Activated T-cell treated with anti-CD3 and anti-CD28 coated beads, Interleukin-2, amount 50 U/mL, for 24 hours (primary cell): ENCODE measurements at regions not wholly inside any gene's neighbourhood (a gene's known extent, or its start where the extent isn't known, plus 50 kb on each side); places are given as distances from the start of the nearest gene placed in this dataset.

Source experiments
- DNase-seq: peaks from one replicate; pipeline ENCODE4 v3.0.0-alpha.2; 2020
- H3K27ac Mint-ChIP-seq: 2 replicates; pipeline ENCODE4 v1.8.0; 2020; ENCODE audit warnings: mild to moderate bottlenecking, mixed read lengths
- H3K27me3 Mint-ChIP-seq: 2 replicates; pipeline ENCODE4 v1.8.0; 2020; ENCODE audit warnings: mixed read lengths
- H3K36me3 Mint-ChIP-seq: 2 replicates; pipeline ENCODE4 v1.8.0; 2020; ENCODE audit warnings: low read depth, mixed read lengths
- H3K4me1 Mint-ChIP-seq: 2 replicates; pipeline ENCODE4 v1.8.0; 2020; ENCODE audit warnings: low read depth, mixed read lengths
- H3K4me3 Mint-ChIP-seq: 2 replicates; pipeline ENCODE4 v1.8.0; 2020; ENCODE audit warnings: mild to moderate bottlenecking, moderate library complexity, mixed read lengths
- H3K9me3 Mint-ChIP-seq: 2 replicates; pipeline ENCODE4 v1.8.0; 2020; ENCODE audit warnings: mixed read lengths

- Mint-ChIP-seq H3K4me1 (no peaks in the 10 kb centered on the region), H3K36me3 (no peaks in the 10 kb centered on the region), H3K27me3 (peaks cover 9% of the 10 kb centered on the region), H3K27ac (no peak overlapping the region), H3K4me3 (no peak overlapping the region), H3K9me3 (peaks cover 2% of the 10 kb centered on the region)
- DNase-seq, result no peak
These were observed 264.6 kb downstream of the QKI start for GRCh38 chr6:163679012-163679660.

GRCh38 chr6:163675611-163676010, 261.1 kb downstream of the QKI start:
- Mint-ChIP-seq H3K9me3 (no peaks in the 10 kb centered on the region), H3K27me3 (peaks cover 7% of the 10 kb centered on the region), H3K4me1 (no peaks in the 10 kb centered on the region), H3K27ac (no peak overlapping the region), H3K36me3 (no peaks in the 10 kb centered on the region), H3K4me3 (no peak overlapping the region)
- DNase-seq, result no peak

DNA sequence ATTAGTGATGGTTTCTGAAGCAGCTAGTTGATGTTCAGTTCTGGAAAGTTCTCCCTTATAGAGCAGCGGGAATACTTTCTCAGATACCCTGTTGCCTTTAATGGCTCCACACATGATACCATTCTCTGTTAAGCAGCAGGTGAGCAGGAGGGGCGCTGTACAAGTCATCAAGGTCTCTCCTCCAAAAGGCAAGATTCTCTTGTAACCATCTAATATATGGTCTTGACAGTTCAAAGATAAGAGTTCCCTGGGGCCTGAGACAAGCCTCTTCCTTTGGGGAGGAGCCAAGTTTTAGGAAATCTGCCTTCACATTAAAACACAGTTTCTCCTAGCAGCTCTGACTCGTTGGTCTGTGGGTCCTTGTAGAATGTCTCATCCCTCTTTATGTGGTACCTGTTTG, 258.2 kb downstream of the QKI start:
- Mint-ChIP-seq H3K27me3 (peaks cover 7% of the 10 kb centered on the region), H3K4me3 (no peak overlapping the region), H3K36me3 (no peaks in the 10 kb centered on the region), H3K27ac (no peak overlapping the region), H3K4me1 (peaks cover 5% of the 10 kb centered on the region), H3K9me3 (no peaks in the 10 kb centered on the region)
- DNase-seq, result no peak

- H3K4me1 Mint-ChIP-seq, result peaks cover 12% of the 10 kb centered on the region
- H3K9me3 Mint-ChIP-seq, result no peaks in the 10 kb centered on the region
- H3K4me3 Mint-ChIP-seq, result no peak overlapping the region
- H3K27me3 Mint-ChIP-seq, result peaks cover 7% of the 10 kb centered on the region
- no peak for DNase-seq
- H3K36me3 Mint-ChIP-seq, result no peaks in the 10 kb centered on the region
- H3K27ac Mint-ChIP-seq, result no peak overlapping the region
These were observed 257.3 kb downstream of the QKI start for GRCh38 chr6:163671791-163672190.

DNA sequence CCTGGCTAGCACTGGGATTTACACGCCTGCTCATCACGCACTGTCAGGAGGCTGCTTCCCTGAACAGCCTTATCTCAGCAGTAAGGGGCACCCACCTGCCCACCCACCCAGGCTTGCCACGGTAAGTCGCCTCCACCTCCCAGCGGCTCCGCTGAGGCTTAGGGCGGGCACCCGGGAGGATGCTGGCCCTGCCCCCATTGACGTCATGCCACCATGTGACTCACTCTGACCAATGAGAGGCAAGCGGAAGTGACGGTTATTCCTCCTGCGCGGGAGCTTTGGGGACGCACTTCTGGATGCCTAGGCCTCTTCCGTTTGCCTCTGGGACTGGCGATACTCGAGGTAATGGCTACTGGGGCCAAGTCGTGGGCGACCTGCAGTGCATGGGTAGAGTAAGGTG, 256.8 kb downstream of the QKI start:
- Mint-ChIP-seq H3K9me3 (no peaks in the 10 kb centered on the region), H3K4me1 (peaks cover 12% of the 10 kb centered on the region), H3K27me3 (peaks cover 7% of the 10 kb centered on the region), H3K36me3 (no peaks in the 10 kb centered on the region), H3K4me3 (no peak overlapping the region), H3K27ac (no peak overlapping the region)
- DNase-seq, result no peak

- H3K9me3 Mint-ChIP-seq, result no peaks in the 10 kb centered on the region
- H3K27me3 Mint-ChIP-seq, result peaks cover 7% of the 10 kb centered on the region
- no peak for DNase-seq
- no peak overlapping the region for H3K4me3 Mint-ChIP-seq
- H3K27ac Mint-ChIP-seq, result no peak overlapping the region
- H3K4me1 Mint-ChIP-seq, result peaks cover 12% of the 10 kb centered on the region
- no peaks in the 10 kb centered on the region for H3K36me3 Mint-ChIP-seq
These were observed 255.8 kb downstream of the QKI start for GRCh38 chr6:163670336-163670735.

DNA sequence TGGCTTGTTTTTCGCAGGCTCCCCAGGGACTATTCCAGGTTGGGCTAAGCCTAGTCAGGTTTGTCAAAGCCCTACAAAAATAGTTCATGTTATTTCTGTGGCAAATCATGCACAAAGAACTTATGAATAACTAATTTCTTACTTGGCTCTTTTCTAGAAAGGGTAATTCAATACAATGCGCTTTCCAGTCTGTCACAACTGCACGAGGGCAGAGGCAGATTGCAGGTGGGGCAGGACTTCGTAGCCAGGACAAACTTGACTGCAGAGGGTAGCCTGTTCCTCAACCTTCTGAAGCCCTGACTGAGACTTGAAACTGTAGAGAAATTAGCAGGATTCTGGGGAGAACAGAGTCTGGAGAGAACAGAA, 253.5 kb downstream of the QKI start:
- H3K4me3 Mint-ChIP-seq, result no peak overlapping the region
- no peaks in the 10 kb centered on the region for H3K36me3 Mint-ChIP-seq
- H3K4me1 Mint-ChIP-seq, result peaks cover 12% of the 10 kb centered on the region
- H3K27ac Mint-ChIP-seq, result no peak overlapping the region
- DNase-seq, result no peak
- H3K27me3 Mint-ChIP-seq, result peaks cover 3% of the 10 kb centered on the region
- H3K9me3 Mint-ChIP-seq, result no peaks in the 10 kb centered on the region

DNA sequence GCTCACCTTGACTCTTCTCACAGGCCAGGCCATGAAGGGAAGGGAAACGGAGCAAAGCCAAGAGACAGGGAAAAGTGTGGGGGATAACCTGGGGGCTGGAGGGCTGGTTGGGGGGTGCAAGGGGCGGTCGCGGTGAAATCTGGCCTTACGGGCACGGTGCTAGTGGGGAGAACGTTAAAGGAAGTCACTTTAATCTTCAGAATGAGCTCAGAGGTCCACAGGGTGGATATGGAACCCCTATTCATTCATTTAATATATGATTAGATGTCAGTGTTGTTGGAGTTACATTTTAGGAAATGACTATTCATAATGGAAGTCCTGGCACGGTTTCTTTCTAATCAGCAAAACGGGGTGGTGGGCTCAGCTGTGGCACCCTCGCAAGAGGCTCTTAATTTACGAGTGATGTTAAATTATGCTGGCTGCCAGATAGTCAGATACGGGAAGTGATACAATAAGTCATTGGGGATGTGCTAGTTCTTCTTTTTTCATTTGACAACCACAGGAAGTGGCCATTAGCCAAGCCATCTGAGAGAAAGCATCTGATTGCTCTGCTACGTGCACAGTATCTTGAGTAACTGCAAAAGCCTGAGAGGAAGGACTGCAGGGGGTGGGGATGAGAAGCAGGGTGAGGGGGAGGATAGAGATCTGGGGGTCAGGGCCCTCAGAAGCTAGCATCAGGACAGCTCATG, 253.0 kb downstream of the QKI start:
- H3K27me3 Mint-ChIP-seq, result peaks cover 2% of the 10 kb centered on the region
- no peaks in the 10 kb centered on the region for H3K9me3 Mint-ChIP-seq
- H3K36me3 Mint-ChIP-seq, result no peaks in the 10 kb centered on the region
- H3K4me1 Mint-ChIP-seq, result peaks cover 12% of the 10 kb centered on the region
- no peak overlapping the region for H3K4me3 Mint-ChIP-seq
- no peak overlapping the region for H3K27ac Mint-ChIP-seq
- DNase-seq, result no peak

DNA sequence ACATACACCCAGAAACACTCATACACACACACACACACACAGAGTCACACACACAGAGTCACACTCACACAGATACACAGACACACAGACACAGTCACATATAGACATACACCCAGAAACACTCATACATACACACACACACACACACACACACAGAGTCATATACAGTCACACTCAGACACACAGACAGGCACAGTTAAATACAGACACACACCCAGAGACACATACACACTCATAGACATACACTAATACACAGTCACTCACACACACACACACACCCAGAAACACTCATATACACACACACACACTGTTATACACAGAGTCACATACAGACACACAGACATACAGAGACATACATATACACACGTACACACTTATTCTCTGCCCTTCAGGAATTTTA, 250.9 kb downstream of the QKI start:
- no peak overlapping the region for H3K4me3 Mint-ChIP-seq
- H3K27ac Mint-ChIP-seq, result no peak overlapping the region
- H3K4me1 Mint-ChIP-seq, result peaks cover 12% of the 10 kb centered on the region
- DNase-seq, result no peak
- H3K27me3 Mint-ChIP-seq, result peaks cover 12% of the 10 kb centered on the region
- no peaks in the 10 kb centered on the region for H3K9me3 Mint-ChIP-seq
- H3K36me3 Mint-ChIP-seq, result no peaks in the 10 kb centered on the region

GRCh38 chr6:163663575-163663974, 249.1 kb downstream of the QKI start:
- H3K27ac Mint-ChIP-seq, result no peak overlapping the region
- H3K4me1 Mint-ChIP-seq, result peaks cover 12% of the 10 kb centered on the region
- H3K4me3 Mint-ChIP-seq, result no peak overlapping the region
- H3K27me3 Mint-ChIP-seq, result peaks cover 27% of the 10 kb centered on the region
- H3K36me3 Mint-ChIP-seq, result no peaks in the 10 kb centered on the region
- no peaks in the 10 kb centered on the region for H3K9me3 Mint-ChIP-seq
- no peak for DNase-seq

- H3K4me1 Mint-ChIP-seq, result peaks cover 7% of the 10 kb centered on the region
- H3K4me3 Mint-ChIP-seq, result no peak overlapping the region
- H3K27me3 Mint-ChIP-seq, result peaks cover 27% of the 10 kb centered on the region
- H3K9me3 Mint-ChIP-seq, result no peaks in the 10 kb centered on the region
- no peaks in the 10 kb centered on the region for H3K36me3 Mint-ChIP-seq
- DNase-seq, result no peak
- no peak overlapping the region for H3K27ac Mint-ChIP-seq
These were observed 248.2 kb downstream of the QKI start for GRCh38 chr6:163662604-163663225.

DNA sequence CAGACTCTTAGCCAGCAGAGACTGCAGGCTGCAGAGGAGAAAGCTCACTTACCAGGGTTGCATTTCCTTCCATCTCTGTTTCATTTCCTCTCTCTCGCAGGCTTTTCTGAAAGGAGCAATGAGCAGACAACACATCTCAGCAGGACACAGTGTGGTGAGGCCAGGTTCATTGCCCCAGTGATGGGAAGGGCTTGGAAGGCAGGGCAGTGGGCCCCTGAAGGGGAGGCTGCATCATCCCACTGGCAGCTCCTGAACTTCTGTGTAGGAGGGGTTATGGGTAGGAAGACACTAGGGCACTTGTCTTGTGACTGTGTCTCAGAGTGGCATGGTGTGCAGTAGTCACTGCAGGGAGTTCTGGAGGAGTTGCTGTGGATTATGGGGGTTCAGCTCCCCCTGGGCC, 246.8 kb downstream of the QKI start:
- Mint-ChIP-seq H3K27ac (no peak overlapping the region), H3K36me3 (no peaks in the 10 kb centered on the region), H3K4me3 (no peak overlapping the region)

GRCh38 chr6:163659803-163660202, 245.3 kb downstream of the QKI start:
- Mint-ChIP-seq H3K27me3 (peaks cover 31% of the 10 kb centered on the region), H3K4me3 (no peak overlapping the region), H3K9me3 (no peaks in the 10 kb centered on the region), H3K4me1 (no peaks in the 10 kb centered on the region), H3K27ac (no peak overlapping the region), H3K36me3 (no peaks in the 10 kb centered on the region)
- DNase-seq, result no peak

More for the DNA sequence above, 246.8 kb downstream of the QKI start:
- DNase-seq, result no peak
- Mint-ChIP-seq H3K27me3 (peaks cover 31% of the 10 kb centered on the region), H3K4me1 (no peaks in the 10 kb centered on the region), H3K9me3 (no peaks in the 10 kb centered on the region)

GRCh38 chr6:163655217-163656121, 241.0 kb downstream of the QKI start:
- Mint-ChIP-seq H3K4me1 (no peaks in the 10 kb centered on the region), H3K27me3 (peaks cover 19% of the 10 kb centered on the region), H3K9me3 (no peaks in the 10 kb centered on the region), H3K4me3 (no peak overlapping the region), H3K27ac (no peak overlapping the region), H3K36me3 (no peaks in the 10 kb centered on the region)
- no peak for DNase-seq
